NCI-H1092 treated with DMSO at 0.1 percent for 48 hours (cell line): ENCODE measurements at regions not wholly inside any gene's neighbourhood (a gene's known extent, or its start where the extent isn't known, plus 50 kb on each side); places are given as distances from the start of the nearest gene placed in this dataset.
"Not testable (repeated sequence)": the region's sequence is repeated elsewhere in the genome, so short reads cannot be mapped to it uniquely, and the experiment has no call there.

Source experiments
- DNase-seq: peaks from one replicate; lab custom pipeline; 2025; lab: John Stamatoyannopoulos, UW

DNA sequence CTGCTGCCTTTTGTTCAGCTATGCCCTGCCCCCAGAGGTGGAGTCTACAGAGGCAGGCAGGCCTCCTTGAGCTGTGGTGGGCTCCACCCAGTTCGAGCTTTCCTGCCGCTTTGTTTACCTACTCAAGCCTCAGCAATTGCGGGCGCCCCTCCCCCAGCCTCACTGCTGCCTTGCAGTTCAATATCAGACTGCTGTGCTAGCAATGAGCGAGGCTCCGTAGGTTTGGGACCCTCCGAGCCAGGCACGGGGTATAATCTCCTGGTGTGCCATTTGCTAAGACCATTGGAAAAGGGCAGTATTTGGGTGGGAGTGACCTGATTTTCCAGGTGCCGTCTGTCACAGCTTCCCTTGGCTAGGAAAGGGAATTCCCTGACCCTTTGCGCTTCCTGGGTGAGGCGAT lies 51.9 kb downstream of the DIPK2A start:
- not testable (repeated sequence) for DNase-seq

DNA sequence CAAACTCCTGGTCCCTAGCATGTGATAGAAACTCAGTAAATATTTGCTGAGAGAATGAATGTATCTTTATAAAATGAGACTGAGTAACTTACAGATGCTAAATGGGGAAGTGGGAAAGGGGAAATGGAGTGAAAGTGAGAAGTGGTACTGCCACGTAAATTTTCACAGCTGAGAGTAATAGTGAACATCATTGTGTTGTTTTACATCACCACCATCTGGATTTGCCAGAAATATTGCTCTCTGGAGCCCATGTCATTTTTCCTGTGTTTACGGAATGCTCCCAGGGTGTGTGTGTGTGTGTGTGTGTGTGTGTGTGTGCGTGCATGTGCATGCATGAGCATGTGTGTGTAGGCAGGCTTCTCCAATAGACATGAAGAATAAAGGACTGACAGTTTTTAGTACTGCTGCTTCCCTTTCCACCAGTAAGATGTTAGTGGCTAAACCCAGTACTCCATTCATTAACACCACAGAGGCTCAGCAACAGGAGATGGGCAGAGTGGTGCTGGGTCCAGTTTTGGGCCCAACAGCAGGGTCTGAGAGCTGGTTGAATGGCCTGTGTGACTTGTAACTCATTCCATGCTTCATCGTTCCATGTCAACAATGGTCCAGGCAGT lies 57.3 kb downstream of the DIPK2A start:
- no peak for DNase-seq

DNA sequence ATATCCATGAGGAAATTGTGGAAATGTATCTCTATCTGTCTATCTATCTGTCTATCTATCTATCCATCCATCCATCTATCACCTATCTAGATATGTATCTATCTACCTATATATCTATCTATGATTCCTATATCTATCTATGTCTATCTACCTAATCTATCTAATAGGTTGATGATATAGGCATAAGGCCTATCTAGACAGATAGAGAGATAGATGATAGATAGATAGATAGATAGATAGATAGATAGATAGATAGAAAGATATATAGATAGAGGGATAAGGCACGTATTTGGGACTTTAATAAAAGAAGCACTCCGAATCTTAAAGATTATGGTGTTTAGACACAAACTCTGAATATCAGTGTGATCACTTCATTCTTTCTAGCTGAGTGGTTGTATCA lies 58.1 kb downstream of the DIPK2A start:
- DNase-seq, result no peak

DNA sequence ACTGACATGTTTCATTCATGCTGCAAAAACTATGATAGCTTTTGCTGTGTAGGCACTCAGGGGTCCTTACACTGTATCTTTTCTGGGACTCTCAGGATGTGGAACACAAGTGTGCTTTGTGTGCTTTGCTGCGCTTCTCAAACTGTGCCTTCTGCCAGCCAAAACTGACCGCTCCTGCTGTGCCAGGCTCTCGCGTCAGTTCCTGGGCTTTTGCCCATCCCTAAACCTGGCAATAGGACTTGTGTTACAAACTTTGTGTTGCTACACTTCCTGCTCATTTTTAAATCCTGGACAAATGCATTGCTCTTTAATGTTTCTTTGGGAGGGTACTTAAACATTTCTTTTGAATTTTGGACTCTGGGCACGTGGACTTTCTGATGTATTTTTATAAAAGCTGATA lies 60.3 kb downstream of the DIPK2A start:
- no peak for DNase-seq

DNA sequence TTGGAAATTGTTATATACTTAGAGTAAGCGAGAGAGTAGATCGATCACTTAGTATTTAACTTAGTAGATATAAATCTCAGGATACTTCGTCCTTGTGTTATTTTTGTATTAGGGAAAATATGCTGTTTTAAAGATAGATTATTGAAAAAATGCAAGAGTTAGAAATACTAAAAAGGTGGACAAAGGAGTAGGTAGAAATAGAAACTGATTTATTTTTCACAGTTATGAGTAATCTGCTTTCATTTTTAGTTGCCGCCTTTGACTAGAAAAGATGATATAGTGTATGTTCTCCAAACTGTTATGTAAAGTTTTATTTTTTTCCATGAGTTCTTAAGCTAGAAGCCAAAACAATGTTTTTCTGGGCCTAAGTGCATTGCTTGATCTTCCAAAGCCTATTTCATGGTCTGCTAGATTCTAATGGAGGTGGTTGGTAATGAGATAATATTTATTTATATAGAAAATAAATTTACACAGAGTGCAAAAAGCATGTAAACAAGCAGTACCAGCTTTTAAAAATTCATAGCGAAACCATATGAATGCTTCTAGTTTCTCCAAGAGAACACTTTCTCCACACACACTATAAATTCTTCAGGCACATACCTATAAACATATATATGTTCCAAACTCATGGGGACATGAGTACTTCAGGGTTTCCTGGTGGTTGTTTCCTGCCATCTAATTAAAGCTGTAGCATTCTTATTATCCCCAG lies 61.1 kb downstream of the DIPK2A start:
- no peak for DNase-seq

DNA sequence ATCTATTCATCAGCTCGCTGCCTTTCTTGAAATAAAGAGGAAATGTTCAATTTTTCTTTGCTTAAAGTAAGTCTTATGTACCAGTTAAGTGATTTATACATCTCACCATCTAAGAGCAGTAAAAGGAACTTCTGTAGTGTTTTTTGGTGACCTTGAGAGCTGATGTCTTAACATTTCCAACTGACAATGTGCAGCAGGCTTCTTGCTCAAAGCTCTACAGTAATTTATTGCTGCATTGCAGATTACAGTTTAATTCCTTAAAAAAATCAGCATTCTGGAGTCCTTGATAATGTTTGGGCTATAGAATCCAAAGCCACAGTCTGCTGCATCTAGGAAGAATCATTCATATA lies 61.6 kb downstream of the DIPK2A start:
- DNase-seq, result no peak

DNA sequence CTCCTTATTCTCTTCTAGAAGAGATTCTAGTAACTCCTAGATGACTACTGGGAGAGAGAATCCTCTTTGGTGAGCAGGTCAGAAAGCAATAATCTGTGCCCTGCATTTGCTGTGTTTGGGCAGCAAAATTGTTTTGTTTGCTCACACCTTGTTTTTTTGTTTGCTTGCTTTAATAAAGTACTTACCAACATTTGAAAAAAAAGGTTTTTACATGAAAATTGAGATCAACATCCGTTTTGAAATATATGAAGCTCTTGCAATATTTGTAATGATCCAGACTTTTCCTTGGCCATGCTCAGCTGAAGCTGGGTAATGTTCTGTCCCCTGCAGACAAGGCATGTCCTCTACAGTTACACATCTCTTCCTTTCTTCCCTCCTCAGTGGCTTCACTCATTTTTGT lies 62.2 kb downstream of the DIPK2A start:
- no peak for DNase-seq

DNA sequence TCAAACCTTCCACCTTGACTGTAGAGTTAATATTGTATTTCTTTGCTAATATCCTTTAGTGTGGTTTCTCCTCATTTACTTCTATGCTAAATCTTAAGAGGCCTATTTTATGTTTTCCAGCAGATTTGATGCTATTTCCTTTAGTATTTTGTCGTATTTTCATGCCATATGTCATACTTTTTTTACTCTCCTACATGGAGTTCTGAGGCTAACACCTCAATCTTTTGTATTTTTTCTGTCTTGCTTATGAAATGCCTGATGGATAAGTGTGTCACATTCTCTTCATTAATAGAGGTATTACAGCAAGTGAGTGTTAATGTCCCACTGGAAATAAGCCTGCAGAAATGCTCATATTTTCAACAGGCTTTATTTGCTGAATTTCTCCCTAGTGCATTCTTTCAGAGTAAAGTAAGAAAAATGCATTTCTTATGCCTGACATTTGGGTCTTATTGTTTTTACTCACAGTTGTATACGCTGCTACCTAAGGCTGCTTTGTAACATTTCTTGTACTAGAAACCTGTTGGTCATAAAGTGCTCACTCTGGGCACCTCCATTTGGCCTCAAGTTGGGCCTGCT lies 63.2 kb downstream of the DIPK2A start:
- DNase-seq, result no peak

DNA sequence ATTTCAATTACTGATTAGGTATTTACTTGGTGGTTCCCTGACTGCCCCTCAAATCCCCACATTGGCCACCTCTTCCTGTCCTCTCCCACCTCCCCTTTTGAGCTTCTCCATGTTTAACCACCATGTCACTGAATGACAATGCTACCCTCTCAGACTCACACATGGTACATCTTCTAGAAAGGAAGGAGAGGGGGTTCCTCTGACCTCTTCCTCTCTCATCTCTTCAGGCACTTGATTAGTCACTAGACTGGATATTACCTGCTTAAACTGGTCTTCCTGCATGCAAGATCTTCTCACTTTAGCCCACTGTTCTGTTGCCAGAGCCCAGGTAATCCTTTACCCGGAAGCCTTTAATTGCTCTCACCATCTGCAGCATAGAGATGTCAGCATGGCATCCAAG lies 64.9 kb downstream of the DIPK2A start:
- no peak for DNase-seq

DNA sequence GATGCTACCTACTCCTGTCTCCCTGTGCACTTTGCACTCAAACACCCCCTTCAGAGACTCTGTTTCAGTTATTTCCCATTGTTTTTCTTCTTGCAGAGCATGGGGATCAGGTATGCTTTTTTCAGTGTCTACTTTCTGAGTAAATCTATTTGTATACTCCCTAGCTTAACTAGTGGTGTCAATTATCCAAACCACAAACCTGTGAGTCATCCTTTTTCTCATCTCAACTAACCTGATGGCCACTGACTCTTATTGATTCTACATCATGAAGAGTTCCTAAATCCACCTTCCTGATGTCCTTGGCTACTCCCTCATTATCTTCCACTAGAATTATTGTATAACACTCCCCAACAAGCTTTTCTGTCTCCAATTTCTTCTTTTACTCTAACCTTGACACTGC lies 68.0 kb downstream of the DIPK2A start:
- DNase-seq, result no peak

DNA sequence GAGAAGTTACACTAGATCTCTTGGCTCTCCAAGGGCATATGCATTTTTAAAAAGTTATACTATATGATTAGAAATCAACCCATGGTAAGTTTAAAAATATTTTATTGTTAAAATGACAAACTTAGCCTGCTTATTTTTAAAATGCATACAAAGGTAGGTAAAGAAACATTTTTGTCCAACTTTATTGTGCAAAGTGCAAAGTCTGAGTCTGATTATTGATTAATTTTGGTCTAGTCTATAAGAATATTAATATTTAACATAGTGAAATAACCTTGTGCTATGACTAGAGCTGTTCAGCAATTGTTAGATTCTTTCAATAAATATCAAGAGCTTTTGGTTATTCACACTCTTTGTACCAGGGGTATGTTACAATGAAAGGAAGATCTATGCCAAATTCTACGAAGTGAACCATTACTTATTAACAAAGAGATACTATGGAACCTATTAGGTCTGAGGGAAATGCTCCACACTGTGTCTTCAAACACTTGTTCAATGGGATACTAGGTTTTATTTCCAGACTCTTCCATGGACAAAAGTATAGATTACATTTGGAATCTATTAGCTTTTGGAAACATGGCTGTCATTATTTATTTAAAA lies 70.4 kb downstream of the DIPK2A start:
- DNase-seq, result no peak

DNA sequence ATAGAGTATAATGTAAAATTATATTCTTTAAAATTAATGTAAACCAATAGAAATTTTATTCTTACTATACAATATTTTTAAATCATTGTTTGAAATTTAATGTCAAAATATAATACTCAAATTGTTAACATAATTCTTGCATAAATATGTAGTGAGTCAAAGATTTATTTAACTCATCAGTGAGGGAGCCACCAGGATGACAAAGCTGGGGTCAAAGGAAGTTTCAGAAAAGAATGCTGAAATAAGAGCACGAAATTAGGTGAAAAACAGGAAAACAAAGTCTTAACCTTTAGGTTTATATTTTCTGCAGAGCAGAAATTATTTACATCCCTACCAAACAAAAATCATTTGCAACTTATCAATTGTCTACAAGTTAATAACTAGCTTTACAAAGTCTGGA lies 74.1 kb downstream of the DIPK2A start:
- no peak for DNase-seq

DNA sequence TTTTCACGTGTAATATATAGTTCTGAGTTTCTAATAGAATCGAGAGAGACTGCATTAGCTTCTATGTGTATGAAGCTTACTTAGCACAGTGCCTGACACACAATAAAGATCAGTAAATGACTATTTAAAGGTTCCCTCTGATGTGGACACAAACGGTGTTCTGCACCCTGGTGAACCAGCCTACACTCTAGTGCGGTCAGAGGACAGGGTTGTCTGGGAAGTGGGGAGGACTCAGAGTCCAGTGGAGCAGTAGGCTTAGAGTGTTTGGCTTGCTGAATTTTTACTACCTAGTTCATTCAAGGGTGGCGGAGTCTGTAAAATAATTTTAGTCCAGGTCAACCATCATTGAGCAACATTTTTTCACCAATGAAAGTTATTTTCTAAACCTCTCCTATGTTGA lies 77.8 kb downstream of the DIPK2A start:
- no peak for DNase-seq

DNA sequence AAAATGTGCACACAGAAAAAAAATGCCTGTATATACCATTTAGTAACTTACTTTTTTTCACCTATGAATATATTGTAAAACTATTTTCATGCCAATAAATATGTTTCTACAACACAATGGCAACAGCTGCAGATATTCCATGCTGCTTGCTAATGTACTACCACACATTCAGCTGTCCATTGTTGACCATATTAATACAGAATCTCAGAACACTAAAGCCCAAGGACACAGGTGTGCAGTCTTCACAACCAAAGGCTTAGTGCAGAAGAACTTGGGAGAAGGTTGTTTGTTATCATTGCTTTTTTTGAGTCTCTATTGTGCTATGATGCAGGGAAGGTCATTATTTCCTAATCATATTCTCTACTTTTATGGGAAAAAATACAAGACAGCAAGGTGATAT lies 79.6 kb downstream of the DIPK2A start:
- DNase-seq, result no peak

DNA sequence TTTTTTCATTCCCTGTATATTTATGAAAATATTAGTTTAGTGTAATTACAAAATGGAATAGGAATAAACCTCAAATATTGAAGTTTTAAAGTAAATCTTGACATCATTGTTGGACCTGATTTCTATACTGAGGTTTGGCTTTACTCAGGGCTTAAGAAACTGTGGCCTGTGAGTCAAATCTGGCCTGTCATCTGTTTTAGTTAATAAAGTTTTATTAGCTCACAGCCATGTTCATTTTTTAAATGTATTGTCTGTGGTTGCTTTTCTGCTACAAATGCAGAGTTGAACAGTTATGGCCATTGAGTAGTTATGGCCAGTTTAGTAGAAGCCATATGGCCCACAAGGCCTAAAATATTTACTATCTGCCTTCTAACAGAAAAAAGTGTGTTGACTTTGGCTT lies 80.7 kb downstream of the DIPK2A start:
- DNase-seq, result no peak

DNA sequence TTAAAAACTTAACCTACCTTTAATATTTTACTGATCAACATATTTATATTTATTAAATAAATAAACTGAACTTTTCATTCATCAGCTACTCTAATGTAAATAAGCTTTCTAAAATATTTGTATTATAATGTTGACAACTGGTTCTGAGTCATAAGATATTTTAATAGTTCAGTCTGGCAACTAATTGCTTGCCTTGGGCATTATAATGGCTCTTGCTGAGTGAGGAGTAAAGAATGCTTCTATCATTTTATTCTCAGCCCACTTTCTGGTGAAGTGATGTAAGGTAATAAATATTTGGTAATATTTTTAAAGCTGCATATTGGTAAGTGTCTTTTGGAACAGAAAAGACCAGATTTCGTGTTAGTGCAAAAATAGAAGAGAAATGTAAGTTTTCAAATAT lies 81.5 kb downstream of the DIPK2A start:
- no peak for DNase-seq

DNA sequence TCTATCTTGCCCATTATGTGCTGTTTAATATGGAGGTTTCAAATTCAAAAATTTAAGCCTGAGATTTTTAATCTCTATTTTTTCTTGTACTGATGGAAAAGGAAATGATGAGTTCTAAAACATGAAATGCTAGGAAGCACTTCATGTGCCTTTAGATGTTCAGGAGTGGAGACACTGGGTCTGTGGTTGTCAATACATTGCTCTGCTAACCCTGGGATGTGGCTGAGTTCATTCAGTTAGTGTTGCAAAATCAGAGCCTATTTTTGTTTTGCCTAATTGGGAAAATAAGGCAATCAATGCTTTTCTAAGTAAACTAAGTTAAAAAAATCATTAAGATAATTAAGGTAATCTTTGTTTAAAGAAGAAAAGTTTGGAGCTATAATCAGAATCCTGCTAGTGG lies 83.1 kb downstream of the DIPK2A start:
- no peak for DNase-seq

DNA sequence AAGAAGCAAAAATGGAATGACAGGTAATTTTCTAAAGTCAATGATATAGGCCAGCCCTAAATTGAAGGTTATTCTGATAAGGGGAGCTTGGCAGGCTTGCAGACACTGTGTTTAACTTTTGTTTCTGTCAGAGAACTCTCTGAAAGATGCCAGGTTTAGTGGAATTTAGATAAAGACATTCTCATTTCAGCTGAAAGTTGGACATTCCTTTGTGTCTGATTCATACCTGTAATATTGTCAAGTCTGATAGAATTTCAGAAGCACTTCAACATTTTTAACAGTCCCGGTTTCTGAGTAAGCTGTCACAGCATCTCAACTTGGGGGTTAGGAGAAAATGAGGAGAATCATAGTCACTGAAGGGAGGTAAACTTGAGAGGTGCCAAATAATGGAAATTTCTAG lies 84.0 kb downstream of the DIPK2A start:
- DNase-seq, result no peak

DNA sequence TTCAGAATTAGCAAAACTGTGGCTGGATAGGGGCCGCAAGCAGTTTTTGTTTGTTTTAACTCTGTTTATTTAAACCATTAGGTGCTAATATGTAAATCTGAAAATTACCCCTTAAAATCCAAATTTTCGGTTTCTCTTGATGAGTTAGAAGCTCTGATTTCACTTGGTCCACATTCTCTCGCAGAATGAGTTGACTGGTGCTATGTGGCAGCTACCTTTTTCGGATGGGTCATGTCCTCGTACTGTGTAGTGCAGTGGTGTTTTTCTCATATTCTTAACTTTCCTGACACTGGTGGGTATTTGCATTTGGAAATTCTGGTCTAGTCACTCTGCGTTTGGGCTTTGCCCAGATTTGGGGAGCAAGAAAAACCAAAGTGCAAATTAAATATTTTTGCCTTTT lies 87.1 kb downstream of the DIPK2A start:
- no peak for DNase-seq

DNA sequence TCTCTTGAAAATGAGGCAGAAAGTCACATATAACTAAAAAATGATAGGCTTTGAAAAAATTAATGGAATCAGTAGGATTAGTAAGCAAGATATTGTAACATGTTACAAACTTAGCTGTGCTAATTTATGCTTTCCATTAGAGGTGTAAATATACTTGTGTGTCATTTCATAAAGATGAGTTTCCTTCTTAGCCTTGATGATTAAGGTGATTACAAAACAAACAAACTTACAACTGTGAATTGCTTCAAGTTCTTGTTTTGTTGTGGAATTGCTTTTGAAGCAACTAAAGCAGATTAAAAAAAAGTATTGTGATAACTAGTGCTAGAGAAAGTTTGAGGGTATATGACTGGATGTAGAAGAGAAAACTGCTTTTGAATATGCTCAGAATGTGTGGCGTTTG lies 87.9 kb downstream of the DIPK2A start:
- DNase-seq, result no peak

DNA sequence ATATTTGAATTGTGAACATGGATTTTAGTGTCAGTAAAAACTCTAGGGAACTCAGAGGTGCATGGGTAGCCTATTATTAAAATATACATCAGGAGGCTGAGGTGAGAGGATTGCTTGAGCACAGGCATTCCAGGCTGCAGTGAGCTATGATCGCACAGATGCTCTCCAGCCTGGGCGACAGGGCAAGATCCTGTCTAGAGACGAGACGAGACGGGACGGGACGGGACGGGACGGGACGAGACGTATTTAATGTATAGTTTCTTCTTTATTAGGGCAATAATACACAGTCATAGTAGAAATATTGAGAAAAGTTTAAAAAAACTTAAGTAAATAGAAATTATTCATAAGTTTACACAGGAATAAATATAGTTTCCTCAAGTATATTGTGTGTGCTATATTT lies 89.3 kb downstream of the DIPK2A start:
- no peak for DNase-seq

DNA sequence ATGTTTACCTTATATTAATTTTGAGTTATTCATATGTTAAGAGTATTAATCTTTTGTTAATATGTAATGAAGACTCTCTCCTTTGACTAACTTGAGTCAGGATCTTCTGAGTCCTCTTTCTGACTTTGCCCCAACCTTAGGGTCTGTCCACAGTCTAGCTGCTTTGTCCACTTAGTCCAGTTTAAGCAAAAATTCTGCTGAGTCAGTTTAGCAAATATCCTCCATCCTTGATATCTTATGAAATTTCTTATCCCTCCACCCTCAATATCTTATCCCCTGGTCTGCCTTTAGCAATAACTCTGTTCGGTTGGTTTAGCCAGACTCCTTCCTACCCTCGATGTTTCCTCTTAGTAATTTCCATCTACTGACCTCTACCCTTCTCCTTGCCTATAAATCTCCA lies 91.7 kb downstream of the DIPK2A start:
- DNase-seq, result no peak

DNA sequence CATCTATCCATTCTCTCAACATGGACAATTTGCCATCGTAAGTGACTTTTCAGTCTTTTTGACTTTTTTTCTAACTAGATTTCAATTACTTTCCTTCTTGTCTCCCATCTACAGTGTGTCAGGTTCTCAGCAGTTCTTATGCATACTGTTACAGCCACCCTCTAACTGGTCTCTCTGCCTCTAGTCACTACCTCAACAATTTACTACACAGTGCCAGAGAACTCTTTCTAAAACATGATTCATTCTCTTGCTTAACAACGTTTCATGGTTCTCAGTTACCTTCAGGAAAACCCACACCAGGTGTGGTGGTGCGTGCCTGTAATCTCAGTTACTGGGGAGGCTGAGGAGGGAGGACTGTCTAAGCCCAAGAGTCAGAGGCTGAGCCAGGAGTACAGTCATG lies 95.4 kb downstream of the DIPK2A start:
- no peak for DNase-seq

DNA sequence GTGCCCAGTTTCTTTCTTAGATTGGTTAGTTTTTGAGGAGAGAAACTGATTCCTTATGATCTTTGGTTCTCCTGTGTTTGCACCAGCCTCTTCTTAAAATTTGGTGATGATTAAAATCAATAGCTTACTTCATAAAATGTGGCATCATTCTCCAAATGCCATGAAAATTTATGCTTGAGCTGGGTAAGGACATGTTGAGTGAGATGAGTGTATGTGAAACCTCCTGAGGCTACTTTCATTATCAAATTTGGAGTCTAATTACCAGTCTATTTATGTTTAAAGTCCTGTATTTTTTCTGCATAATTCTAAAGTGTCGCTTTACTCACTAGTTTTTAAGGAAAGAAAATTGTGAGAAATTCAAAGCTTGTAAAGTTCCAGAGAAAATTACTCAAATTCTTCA lies 102.1 kb downstream of the DIPK2A start:
- DNase-seq, result no peak
